ENCODE measurements at regions not wholly inside any gene's neighbourhood (a gene's known extent, or its start where the extent isn't known, plus 50 kb on each side); places are given as distances from the start of the nearest gene placed in this dataset.
"Not testable (repeated sequence)": the region's sequence is repeated elsewhere in the genome, so short reads cannot be mapped to it uniquely, and the experiment has no call there.

GRCh38 chr4:188780686-188781085 lies 641.4 kb downstream of the TRIML1 start:
- Mint-ChIP-seq H3K27me3 (ENCODE audit: unreplicated experiment) (no peaks in the 10 kb centered on the region), H3K4me1 (ENCODE audit: unreplicated experiment) (peaks cover 45% of the 10 kb centered on the region), H3K9me3 (ENCODE audit: unreplicated experiment) (no peaks in the 10 kb centered on the region), H3K4me3 (ENCODE audit: unreplicated experiment) (no peak overlapping the region), H3K27ac (ENCODE audit: unreplicated experiment) (no peak overlapping the region), H3K36me3 (ENCODE audit: unreplicated experiment) (no peaks in the 10 kb centered on the region)
- TF ChIP-seq, protein P1, sequence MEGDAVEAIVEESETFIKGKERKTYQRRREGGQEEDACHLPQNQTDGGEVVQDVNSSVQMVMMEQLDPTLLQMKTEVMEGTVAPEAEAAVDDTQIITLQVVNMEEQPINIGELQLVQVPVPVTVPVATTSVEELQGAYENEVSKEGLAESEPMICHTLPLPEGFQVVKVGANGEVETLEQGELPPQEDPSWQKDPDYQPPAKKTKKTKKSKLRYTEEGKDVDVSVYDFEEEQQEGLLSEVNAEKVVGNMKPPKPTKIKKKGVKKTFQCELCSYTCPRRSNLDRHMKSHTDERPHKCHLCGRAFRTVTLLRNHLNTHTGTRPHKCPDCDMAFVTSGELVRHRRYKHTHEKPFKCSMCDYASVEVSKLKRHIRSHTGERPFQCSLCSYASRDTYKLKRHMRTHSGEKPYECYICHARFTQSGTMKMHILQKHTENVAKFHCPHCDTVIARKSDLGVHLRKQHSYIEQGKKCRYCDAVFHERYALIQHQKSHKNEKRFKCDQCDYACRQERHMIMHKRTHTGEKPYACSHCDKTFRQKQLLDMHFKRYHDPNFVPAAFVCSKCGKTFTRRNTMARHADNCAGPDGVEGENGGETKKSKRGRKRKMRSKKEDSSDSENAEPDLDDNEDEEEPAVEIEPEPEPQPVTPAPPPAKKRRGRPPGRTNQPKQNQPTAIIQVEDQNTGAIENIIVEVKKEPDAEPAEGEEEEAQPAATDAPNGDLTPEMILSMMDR (IDR thresholded peaks at IDR 0.05), result no peak
- DNase-seq (ENCODE audit: extremely low spot score, unreplicated experiment), result no peak

DNA sequence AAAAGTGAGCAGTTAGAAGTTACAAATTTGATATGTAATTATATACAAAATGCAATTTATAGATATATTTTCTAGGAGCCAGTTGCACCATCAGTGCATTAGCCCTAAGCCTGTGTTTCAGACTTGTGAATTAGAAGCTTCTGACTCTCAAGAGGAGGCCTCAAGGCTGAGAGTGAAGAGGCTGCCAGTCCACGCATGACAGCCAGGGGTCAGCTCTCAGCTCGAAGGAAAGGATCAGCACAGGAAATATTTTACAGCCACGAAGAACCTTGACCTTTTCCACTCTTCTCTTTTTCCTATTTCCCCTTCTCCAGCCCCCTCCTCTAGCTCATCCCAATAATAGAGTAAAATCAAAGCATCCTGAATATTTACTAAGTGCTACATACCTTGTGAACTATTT lies 642.4 kb downstream of the TRIML1 start:
- no peaks in the 10 kb centered on the region for H3K27me3 Mint-ChIP-seq (ENCODE audit: unreplicated experiment)
- no peaks in the 10 kb centered on the region for H3K36me3 Mint-ChIP-seq (ENCODE audit: unreplicated experiment)
- TF ChIP-seq, protein P1 (IDR thresholded peaks at IDR 0.05), result peak; percentile 60
- no peaks in the 10 kb centered on the region for H3K9me3 Mint-ChIP-seq (ENCODE audit: unreplicated experiment)
- H3K4me1 Mint-ChIP-seq (ENCODE audit: unreplicated experiment), result peaks cover 45% of the 10 kb centered on the region
- no peak overlapping the region for H3K4me3 Mint-ChIP-seq (ENCODE audit: unreplicated experiment)
- H3K27ac Mint-ChIP-seq (ENCODE audit: unreplicated experiment), result no peak overlapping the region
- no peak for DNase-seq (ENCODE audit: extremely low spot score, unreplicated experiment)

- H3K36me3 Mint-ChIP-seq (ENCODE audit: unreplicated experiment), result no peaks in the 10 kb centered on the region
- TF ChIP-seq, protein P1 (IDR thresholded peaks at IDR 0.05), result no peak
- no peak for DNase-seq (ENCODE audit: extremely low spot score, unreplicated experiment)
- no peak overlapping the region for H3K27ac Mint-ChIP-seq (ENCODE audit: unreplicated experiment)
- H3K4me1 Mint-ChIP-seq (ENCODE audit: unreplicated experiment), result peaks cover 45% of the 10 kb centered on the region
- H3K27me3 Mint-ChIP-seq (ENCODE audit: unreplicated experiment), result no peaks in the 10 kb centered on the region
- H3K9me3 Mint-ChIP-seq (ENCODE audit: unreplicated experiment), result no peaks in the 10 kb centered on the region
- H3K4me3 Mint-ChIP-seq (ENCODE audit: unreplicated experiment), result no peak overlapping the region
Observed at GRCh38 chr4:188783175-188783574, 643.9 kb downstream of the TRIML1 start.

- H3K27me3 Mint-ChIP-seq (ENCODE audit: unreplicated experiment), result no peaks in the 10 kb centered on the region
- TF ChIP-seq, protein P1 (IDR thresholded peaks at IDR 0.05), result no peak
- peak overlapping the region; percentile 30 for H3K4me3 Mint-ChIP-seq (ENCODE audit: unreplicated experiment)
- no peaks in the 10 kb centered on the region for H3K9me3 Mint-ChIP-seq (ENCODE audit: unreplicated experiment)
- no peak for DNase-seq (ENCODE audit: extremely low spot score, unreplicated experiment)
- H3K36me3 Mint-ChIP-seq (ENCODE audit: unreplicated experiment), result no peaks in the 10 kb centered on the region
- H3K4me1 Mint-ChIP-seq (ENCODE audit: unreplicated experiment), result peaks cover 40% of the 10 kb centered on the region
- no peak overlapping the region for H3K27ac Mint-ChIP-seq (ENCODE audit: unreplicated experiment)
Observed at GRCh38 chr4:188783606-188784160, 644.4 kb downstream of the TRIML1 start.

- H3K27me3 Mint-ChIP-seq (ENCODE audit: unreplicated experiment); DNase-seq (ENCODE audit: extremely low spot score, unreplicated experiment); H3K36me3 Mint-ChIP-seq (ENCODE audit: unreplicated experiment); H3K9me3 Mint-ChIP-seq (ENCODE audit: unreplicated experiment); H3K27ac Mint-ChIP-seq (ENCODE audit: unreplicated experiment); H3K4me1 Mint-ChIP-seq (ENCODE audit: unreplicated experiment); H3K4me3 Mint-ChIP-seq (ENCODE audit: unreplicated experiment): not testable (repeated sequence)
Observed at GRCh38 chr4:188796600-188796999, 657.4 kb downstream of the TRIML1 start.

- not testable (repeated sequence) for H3K36me3 Mint-ChIP-seq (ENCODE audit: unreplicated experiment); H3K27me3 Mint-ChIP-seq (ENCODE audit: unreplicated experiment); H3K9me3 Mint-ChIP-seq (ENCODE audit: unreplicated experiment); DNase-seq (ENCODE audit: extremely low spot score, unreplicated experiment); H3K4me3 Mint-ChIP-seq (ENCODE audit: unreplicated experiment); H3K27ac Mint-ChIP-seq (ENCODE audit: unreplicated experiment); H3K4me1 Mint-ChIP-seq (ENCODE audit: unreplicated experiment)
Observed at GRCh38 chr4:188797011-188797410, 657.8 kb downstream of the TRIML1 start.

All from osteocyte (in vitro differentiated cells).